ENCODE measurements at regions not wholly inside any gene's neighbourhood (a gene's known extent, or its start where the extent isn't known, plus 50 kb on each side); places are given as distances from the start of the nearest gene placed in this dataset.

- DNase-seq, result peak in 1 of 5 donors; percentile 40
- no peak overlapping the region for H3K9ac ChIP-seq (ENCODE audit: low read length in 3 of 3)
- H3K4me3 ChIP-seq (ENCODE audit: low read length in 3 of 3), result no peak overlapping the region
- no peaks in the 10 kb centered on the region for H3K9me3 ChIP-seq (ENCODE audit: control insufficient read depth in 2 of 3, insufficient read depth in 1 of 3, low read length in 3 of 3)
- H3K27ac ChIP-seq (ENCODE audit: low read depth in 2 of 2, low read length in 2 of 2), result no peak overlapping the region
- H3K36me3 ChIP-seq (ENCODE audit: control insufficient read depth in 2 of 3, insufficient read depth in 3 of 3, low read length in 3 of 3), result no peaks in the 10 kb centered on the region
- H3K27me3 ChIP-seq (ENCODE audit: control insufficient read depth, insufficient read depth, low read length), result no peaks in the 10 kb centered on the region
- FAIRE-seq, result no peak
- no peak for TF ChIP-seq CTCF (IDR thresholded peaks at IDR 0.05; ENCODE audit: borderline replicate concordance, extremely low read depth, insufficient read depth)
- peaks cover 0 to 2% (median 0%) of the 10 kb centered on the region in 3 donors for H3K4me1 ChIP-seq (ENCODE audit: control insufficient read depth in 2 of 3, insufficient read depth in 2 of 3, low read depth in 1 of 3, low read length in 3 of 3)
- intact Hi-C loops (cut with DNase I), result no loop called here
Measured at GRCh38 chr4:4754641-4755040, 104.8 kb upstream of the MSX1 start.

- DNase-seq (no peak), FAIRE-seq (no peak)
- Histone ChIP-seq H3K27ac (ENCODE audit: low read depth in 2 of 2, low read length in 2 of 2) (no peak overlapping the region), H3K9me3 (ENCODE audit: control insufficient read depth in 2 of 3, insufficient read depth in 1 of 3, low read length in 3 of 3) (no peaks in the 10 kb centered on the region), H3K4me1 (ENCODE audit: control insufficient read depth in 2 of 3, insufficient read depth in 2 of 3, low read depth in 1 of 3, low read length in 3 of 3) (peaks cover 0 to 2% (median 0%) of the 10 kb centered on the region in 3 donors), H3K4me3 (ENCODE audit: low read length in 3 of 3) (no peak overlapping the region), H3K9ac (ENCODE audit: low read length in 3 of 3) (no peak overlapping the region), H3K36me3 (ENCODE audit: control insufficient read depth in 2 of 3, insufficient read depth in 3 of 3, low read length in 3 of 3) (no peaks in the 10 kb centered on the region), H3K27me3 (ENCODE audit: control insufficient read depth, insufficient read depth, low read length) (no peaks in the 10 kb centered on the region)
- intact Hi-C loops (cut with DNase I), result no loop called here
- no peak for TF ChIP-seq CTCF (IDR thresholded peaks at IDR 0.05; ENCODE audit: borderline replicate concordance, extremely low read depth, insufficient read depth)
Measured at GRCh38 chr4:4753643-4754042, 105.8 kb upstream of the MSX1 start.

GRCh38 chr4:4752576-4753401, 106.7 kb upstream of the MSX1 start:
- intact Hi-C loops (cut with DNase I), result no loop called here
- Histone ChIP-seq H3K4me3 (ENCODE audit: low read length in 3 of 3) (no peak overlapping the region), H3K9ac (ENCODE audit: low read length in 3 of 3) (no peak overlapping the region), H3K9me3 (ENCODE audit: control insufficient read depth in 2 of 3, insufficient read depth in 1 of 3, low read length in 3 of 3) (no peaks in the 10 kb centered on the region), H3K27me3 (ENCODE audit: control insufficient read depth, insufficient read depth, low read length) (no peaks in the 10 kb centered on the region), H3K36me3 (ENCODE audit: control insufficient read depth in 2 of 3, insufficient read depth in 3 of 3, low read length in 3 of 3) (no peaks in the 10 kb centered on the region), H3K4me1 (ENCODE audit: control insufficient read depth in 2 of 3, insufficient read depth in 2 of 3, low read depth in 1 of 3, low read length in 3 of 3) (peaks cover 0 to 2% (median 0%) of the 10 kb centered on the region in 3 donors), H3K27ac (ENCODE audit: low read depth in 2 of 2, low read length in 2 of 2) (no peak overlapping the region)
- peak in 4 of 5 donors; percentile 57 to 87 (median 72) for DNase-seq
- TF ChIP-seq CTCF (IDR thresholded peaks at IDR 0.05; ENCODE audit: borderline replicate concordance, extremely low read depth, insufficient read depth), result no peak
- no peak for FAIRE-seq
